ENCODE measurements at regions not wholly inside any gene's neighbourhood (a gene's known extent, or its start where the extent isn't known, plus 50 kb on each side); places are given as distances from the start of the nearest gene placed in this dataset.
A peak's percentile ranks its signal among the peaks of the same experiment; 100 is the strongest.

- no peak for DNase-seq (ENCODE audit: low spot score in 2 of 2)
- H3K36me3 ChIP-seq, result no peaks in the 10 kb centered on the region
- H3K27me3 ChIP-seq, result no peaks in the 10 kb centered on the region
- no peak overlapping the region for H3K27ac ChIP-seq
- no peak overlapping the region for H3K4me3 ChIP-seq
- no peaks in the 10 kb centered on the region for H3K4me1 ChIP-seq
- intact Hi-C loops (cut with DNase I; ENCODE audit: low total_unique reads), result no loop called here
- TF ChIP-seq CTCF (IDR thresholded peaks at IDR 0.05), result no peak
- no peak for TF ChIP-seq POLR2A (IDR thresholded peaks at IDR 0.05)
- TF ChIP-seq POLR2AphosphoS5 (IDR thresholded peaks at IDR 0.05), result no peak
- no peaks in the 10 kb centered on the region for H3K9me3 ChIP-seq
Measured at GRCh38 chr20:53712212-53712977, 118.8 kb upstream of the ZNF217 start.

- Histone ChIP-seq H3K36me3 (no peaks in the 10 kb centered on the region), H3K9me3 (no peaks in the 10 kb centered on the region), H3K4me1 (no peaks in the 10 kb centered on the region), H3K4me3 (no peak overlapping the region), H3K27ac (no peak overlapping the region), H3K27me3 (no peaks in the 10 kb centered on the region)
- TF ChIP-seq POLR2A (IDR thresholded peaks at IDR 0.05) (no peak), POLR2AphosphoS5 (IDR thresholded peaks at IDR 0.05) (no peak), CTCF (IDR thresholded peaks at IDR 0.05) (no peak)
- DNase-seq (ENCODE audit: low spot score in 2 of 2), result no peak
- intact Hi-C loops (cut with DNase I; ENCODE audit: low total_unique reads), result no loop called here
Measured at GRCh38 chr20:53711333-53712211, 117.9 kb upstream of the ZNF217 start.

- H3K27ac ChIP-seq, result peak overlapping the region in 1 of 2 donors; percentile 26
- no peak for TF ChIP-seq POLR2A (IDR thresholded peaks at IDR 0.05)
- no peak for TF ChIP-seq CTCF (IDR thresholded peaks at IDR 0.05)
- TF ChIP-seq POLR2AphosphoS5 (IDR thresholded peaks at IDR 0.05), result no peak
- no peaks in the 10 kb centered on the region for H3K27me3 ChIP-seq
- no peak for DNase-seq (ENCODE audit: low spot score in 2 of 2)
- no peaks in the 10 kb centered on the region for H3K4me1 ChIP-seq
- intact Hi-C loops (cut with DNase I; ENCODE audit: low total_unique reads), result no loop called here
- H3K4me3 ChIP-seq, result no peak overlapping the region
- H3K36me3 ChIP-seq, result no peaks in the 10 kb centered on the region
- no peaks in the 10 kb centered on the region for H3K9me3 ChIP-seq
Measured at GRCh38 chr20:53708129-53708968, 114.7 kb upstream of the ZNF217 start.

- intact Hi-C loops (cut with DNase I; ENCODE audit: low total_unique reads), result no loop called here
- no peaks in the 10 kb centered on the region for H3K4me1 ChIP-seq
- no peaks in the 10 kb centered on the region for H3K27me3 ChIP-seq
- H3K27ac ChIP-seq, result no peak overlapping the region
- no peak for DNase-seq (ENCODE audit: low spot score in 2 of 2)
- no peak for TF ChIP-seq POLR2A (IDR thresholded peaks at IDR 0.05)
- TF ChIP-seq CTCF (IDR thresholded peaks at IDR 0.05), result no peak
- no peak for TF ChIP-seq POLR2AphosphoS5 (IDR thresholded peaks at IDR 0.05)
- H3K4me3 ChIP-seq, result no peak overlapping the region
- H3K36me3 ChIP-seq, result no peaks in the 10 kb centered on the region
- no peaks in the 10 kb centered on the region for H3K9me3 ChIP-seq
Measured at GRCh38 chr20:53707371-53708055, 113.9 kb upstream of the ZNF217 start.

All from breast epithelium (tissue), 4 donors.